Endothelial cell (in vitro differentiated cells): ENCODE measurements at regions not wholly inside any gene's neighbourhood (a gene's known extent, or its start where the extent isn't known, plus 50 kb on each side); places are given as distances from the start of the nearest gene placed in this dataset.

ENCODE experiments used
- DNase-seq: peaks from one replicate; pipeline ENCODE4 v3.0.0; 2021; ENCODE audit warnings: low spot score
- H3K27ac Mint-ChIP-seq: one replicate; pipeline ENCODE4 v1.8.0; 2021; ENCODE audit warnings: mixed read lengths, inconsistent platforms; ENCODE audit not compliant: unreplicated experiment
- H3K27me3 Mint-ChIP-seq: one replicate; pipeline ENCODE4 v1.8.0; 2021; ENCODE audit warnings: mild to moderate bottlenecking, moderate library complexity, mixed read lengths, inconsistent platforms; ENCODE audit not compliant: unreplicated experiment
- H3K36me3 Mint-ChIP-seq: one replicate; pipeline ENCODE4 v1.8.0; 2021; ENCODE audit warnings: mild to moderate bottlenecking, low read depth, mixed read lengths, inconsistent platforms; ENCODE audit not compliant: unreplicated experiment
- H3K4me1 Mint-ChIP-seq: one replicate; pipeline ENCODE4 v1.8.0; 2021; ENCODE audit warnings: mild to moderate bottlenecking, mixed read lengths, inconsistent platforms; ENCODE audit not compliant: unreplicated experiment
- H3K4me3 Mint-ChIP-seq: one replicate; pipeline ENCODE4 v1.8.0; 2021; ENCODE audit warnings: mild to moderate bottlenecking, mixed read lengths, inconsistent platforms; ENCODE audit not compliant: unreplicated experiment
- H3K9me3 Mint-ChIP-seq: one replicate; pipeline ENCODE4 v1.8.0; 2021; ENCODE audit warnings: mixed read lengths, inconsistent platforms; ENCODE audit not compliant: unreplicated experiment
- TF ChIP-seq, protein P1 (sequence below): fragments of 200-600 bp; sonication (generic); IDR thresholded peaks from one replicate; pipeline ENCODE4 v1.5.0; 2021; ENCODE audit warnings: antibody characterized with exemption; ENCODE audit not compliant: unreplicated experiment

DNA sequence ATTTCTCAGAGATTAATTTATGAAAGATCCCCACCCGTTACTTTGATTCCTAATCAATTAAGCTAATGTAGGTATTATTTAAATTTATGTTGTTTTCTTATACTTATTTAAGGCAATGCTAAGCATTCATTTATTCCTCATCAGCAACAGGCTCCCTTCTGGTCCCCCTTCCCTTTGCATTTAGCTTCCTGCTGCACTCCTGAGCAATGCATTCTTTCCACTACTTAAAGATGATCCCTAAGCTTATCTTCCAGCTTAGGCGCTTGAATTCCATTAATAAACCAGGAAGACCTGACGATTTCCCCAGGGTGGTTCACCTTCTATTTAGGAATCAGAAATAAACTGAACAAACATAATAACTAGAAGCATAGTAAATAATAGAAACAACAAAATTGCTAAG lies 1003.1 kb downstream of the FSTL5 start:
- Mint-ChIP-seq H3K4me3 (no peak overlapping the region), H3K27me3 (no peaks in the 10 kb centered on the region), H3K4me1 (no peaks in the 10 kb centered on the region), H3K27ac (no peak overlapping the region), H3K9me3 (no peaks in the 10 kb centered on the region), H3K36me3 (no peaks in the 10 kb centered on the region)
- TF ChIP-seq, protein P1, sequence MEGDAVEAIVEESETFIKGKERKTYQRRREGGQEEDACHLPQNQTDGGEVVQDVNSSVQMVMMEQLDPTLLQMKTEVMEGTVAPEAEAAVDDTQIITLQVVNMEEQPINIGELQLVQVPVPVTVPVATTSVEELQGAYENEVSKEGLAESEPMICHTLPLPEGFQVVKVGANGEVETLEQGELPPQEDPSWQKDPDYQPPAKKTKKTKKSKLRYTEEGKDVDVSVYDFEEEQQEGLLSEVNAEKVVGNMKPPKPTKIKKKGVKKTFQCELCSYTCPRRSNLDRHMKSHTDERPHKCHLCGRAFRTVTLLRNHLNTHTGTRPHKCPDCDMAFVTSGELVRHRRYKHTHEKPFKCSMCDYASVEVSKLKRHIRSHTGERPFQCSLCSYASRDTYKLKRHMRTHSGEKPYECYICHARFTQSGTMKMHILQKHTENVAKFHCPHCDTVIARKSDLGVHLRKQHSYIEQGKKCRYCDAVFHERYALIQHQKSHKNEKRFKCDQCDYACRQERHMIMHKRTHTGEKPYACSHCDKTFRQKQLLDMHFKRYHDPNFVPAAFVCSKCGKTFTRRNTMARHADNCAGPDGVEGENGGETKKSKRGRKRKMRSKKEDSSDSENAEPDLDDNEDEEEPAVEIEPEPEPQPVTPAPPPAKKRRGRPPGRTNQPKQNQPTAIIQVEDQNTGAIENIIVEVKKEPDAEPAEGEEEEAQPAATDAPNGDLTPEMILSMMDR, result no peak
- DNase-seq, result no peak

DNA sequence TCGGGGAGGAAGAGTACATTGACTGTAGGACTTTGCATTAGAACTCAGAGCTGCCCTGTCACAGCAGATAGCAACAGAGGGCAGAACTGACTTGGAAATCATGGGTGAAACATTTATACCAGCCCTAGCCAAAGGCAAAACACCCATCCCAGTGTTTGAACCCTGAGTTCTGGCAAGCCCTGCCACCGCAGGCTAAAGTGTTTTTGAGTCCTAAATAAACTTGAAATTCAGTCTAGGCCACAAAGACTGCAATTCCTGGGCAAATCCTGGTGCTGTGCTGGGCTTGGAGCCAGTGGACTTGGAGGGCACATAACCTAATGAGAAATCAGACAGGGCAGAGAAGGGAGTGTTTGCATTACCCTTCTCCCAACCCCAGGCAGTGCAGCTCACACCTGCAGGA lies 1015.7 kb downstream of the FSTL5 start:
- Mint-ChIP-seq H3K9me3 (no peaks in the 10 kb centered on the region), H3K27me3 (peaks cover 1% of the 10 kb centered on the region), H3K4me1 (no peaks in the 10 kb centered on the region), H3K36me3 (no peaks in the 10 kb centered on the region), H3K4me3 (no peak overlapping the region), H3K27ac (no peak overlapping the region)
- TF ChIP-seq, protein P1, result no peak
- no peak for DNase-seq

DNA sequence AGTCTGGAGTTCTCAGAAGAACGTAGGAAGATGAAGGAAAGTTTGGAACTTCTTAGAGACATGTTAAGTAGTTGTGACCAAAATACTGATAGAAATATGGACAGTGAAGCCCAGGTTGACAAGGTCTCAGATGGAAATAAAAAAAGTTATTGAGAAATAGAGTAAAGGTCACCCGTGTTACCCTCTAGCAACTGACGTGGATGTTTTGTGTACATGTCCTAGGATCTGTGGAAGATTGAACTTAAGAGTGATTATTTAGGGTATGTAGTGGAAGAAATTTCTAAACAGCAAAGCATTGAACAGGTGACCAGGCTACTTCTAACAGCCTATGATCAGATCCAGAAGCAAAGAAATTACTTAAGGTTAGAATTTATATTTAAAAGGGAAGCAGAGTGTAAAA lies 1020.4 kb downstream of the FSTL5 start:
- H3K9me3 Mint-ChIP-seq, result no peaks in the 10 kb centered on the region
- H3K4me1 Mint-ChIP-seq, result no peaks in the 10 kb centered on the region
- H3K27ac Mint-ChIP-seq, result no peak overlapping the region
- TF ChIP-seq, protein P1, result no peak
- no peaks in the 10 kb centered on the region for H3K36me3 Mint-ChIP-seq
- H3K27me3 Mint-ChIP-seq, result peaks cover 1% of the 10 kb centered on the region
- no peak for DNase-seq
- H3K4me3 Mint-ChIP-seq, result no peak overlapping the region

DNA sequence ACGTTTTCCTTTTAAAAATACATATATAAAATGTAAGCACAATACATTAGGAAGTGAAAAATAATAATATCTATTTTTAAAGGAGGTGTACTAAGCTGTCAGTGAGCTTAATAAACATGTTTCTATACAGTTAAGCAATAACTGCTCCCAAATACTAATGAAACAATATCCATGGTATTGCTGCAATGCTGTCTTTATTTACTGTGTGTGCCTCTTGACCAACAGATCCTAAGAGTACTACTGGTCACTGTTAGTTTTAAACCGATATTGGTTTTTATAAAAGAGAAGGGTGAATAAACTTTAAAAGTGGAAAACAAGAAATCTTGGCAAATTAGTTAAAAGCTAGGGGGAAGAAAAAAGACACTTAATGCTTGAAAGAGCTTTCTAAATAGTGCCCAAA lies 1029.0 kb downstream of the FSTL5 start:
- Mint-ChIP-seq H3K27ac (no peak overlapping the region), H3K9me3 (no peaks in the 10 kb centered on the region), H3K27me3 (no peaks in the 10 kb centered on the region), H3K4me3 (no peak overlapping the region), H3K36me3 (no peaks in the 10 kb centered on the region), H3K4me1 (no peaks in the 10 kb centered on the region)
- TF ChIP-seq, protein P1, result no peak
- DNase-seq, result no peak

DNA sequence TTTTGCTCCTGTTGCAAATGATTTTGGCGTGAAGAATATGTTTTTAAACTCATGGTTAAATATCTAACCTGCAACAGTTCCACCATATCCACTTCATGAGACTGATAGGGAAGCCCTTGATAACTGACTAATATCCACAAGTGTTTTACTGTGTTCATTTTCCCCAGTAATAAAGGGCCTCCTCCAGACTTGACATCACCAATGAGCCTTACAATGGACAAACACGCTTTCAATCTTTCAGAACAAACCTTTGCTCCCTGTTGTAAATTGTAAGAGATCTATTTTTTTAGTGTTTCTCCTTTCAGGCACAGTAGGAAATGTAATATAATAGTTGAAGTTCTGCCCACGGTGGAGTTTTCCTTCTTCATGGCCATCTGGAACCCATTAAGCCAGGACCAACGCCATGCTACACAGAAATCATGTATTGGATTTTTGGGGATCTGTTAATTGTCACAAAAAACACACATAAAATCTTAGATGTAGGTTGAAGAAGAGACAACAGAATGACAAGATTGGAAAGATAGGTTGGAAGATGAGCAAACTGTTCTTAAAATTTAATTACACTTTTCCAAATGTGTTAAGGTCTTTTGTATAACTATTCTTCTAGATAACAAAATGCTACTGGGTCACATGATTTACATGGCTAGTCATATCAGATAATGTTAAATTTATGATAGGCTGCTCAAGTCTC lies 1030.1 kb downstream of the FSTL5 start:
- Mint-ChIP-seq H3K36me3 (no peaks in the 10 kb centered on the region), H3K4me3 (no peak overlapping the region), H3K9me3 (no peaks in the 10 kb centered on the region), H3K27me3 (no peaks in the 10 kb centered on the region), H3K27ac (no peak overlapping the region), H3K4me1 (no peaks in the 10 kb centered on the region)
- DNase-seq, result no peak
- TF ChIP-seq, protein P1, result no peak
